OCI-LY1 (cell line): ENCODE measurements at regions not wholly inside any gene's neighbourhood (a gene's known extent, or its start where the extent isn't known, plus 50 kb on each side); places are given as distances from the start of the nearest gene placed in this dataset.

Source experiments
- CTCF ChIP-seq: fragments of 200-600 bp; sonication (generic), shearing (Covaris generic); IDR thresholded peaks from 2 replicates; pipeline ENCODE4 v1.5.1; 2017; ENCODE audit warnings: mild to moderate bottlenecking, antibody characterized with exemption, low read length, moderate library complexity, mixed read lengths
- EZH2 ChIP-seq: fragments of 200-600 bp; sonication (generic), shearing (Covaris generic); IDR thresholded peaks from 2 replicates; pipeline ENCODE4 v1.8.0; 2017; ENCODE audit warnings: borderline replicate concordance, mixed run types, mild to moderate bottlenecking, antibody characterized with exemption, low read length, moderate library complexity, mixed read lengths

GRCh38 chr10:131757285-131758058 lies 143.3 kb upstream of the PPP2R2D start:
- TF ChIP-seq EZH2 = no peak
- no peak for TF ChIP-seq CTCF
